Body of pancreas (tissue), 4 donors: ENCODE measurements at regions not wholly inside any gene's neighbourhood (a gene's known extent, or its start where the extent isn't known, plus 50 kb on each side); places are given as distances from the start of the nearest gene placed in this dataset.

Source experiments
- ATAC-seq: fragments of 150-250 bp; one replicate; pipeline ENCODE4 v1.9.1; 2016
- DNase-seq, 4 donors: peaks; one replicate each; pipeline ENCODE4 v3.0.0-alpha.2; 2019
- H3K27ac ChIP-seq, 4 donors: fragments of 200-600 bp; sonication (generic); 1 replicate in 3 of 4; 2 replicates in 1 of 4; pipeline versions ENCODE4 v1.5.1 to v1.6.1; 2016 to 2019; ENCODE audit warnings: mild to moderate bottlenecking in 1 of 4, mixed read lengths in 1 of 4, moderate library complexity in 1 of 4
- H3K27me3 ChIP-seq, 2 donors: fragments of 200-600 bp; sonication (generic); one replicate each; pipeline ENCODE4 v1.6.0; 2016; ENCODE audit warnings: mild to moderate bottlenecking in 1 of 2
- H3K36me3 ChIP-seq, 2 donors: fragments of 200-600 bp; sonication (generic); replicated peaks in 1 of 2; 2 replicates each; pipeline ENCODE4 v1.5.1; 2016; ENCODE audit warnings: low read depth in 2 of 2; ENCODE audit not compliant: insufficient read depth in 1 of 2
- H3K4me1 ChIP-seq: fragments of 200-600 bp; sonication (generic); one replicate; pipeline ENCODE4 v1.6.0; 2016
- H3K4me3 ChIP-seq, 2 donors: fragments of 200-600 bp; sonication (generic); 1 replicate in 1 of 2; 2 replicates in 1 of 2; pipeline ENCODE4 v1.5.1; 2016 to 2019
- H3K9me3 ChIP-seq, 3 donors: fragments of 200-600 bp; sonication (generic); 1 replicate in 2 of 3; 2 replicates in 1 of 3; pipeline ENCODE4 v1.5.1; 2016
- POLR2A ChIP-seq, 3 donors: fragments of 450-650 bp; IDR thresholded peaks; one replicate each; pipeline ENCODE4 v1.6.1; 2016; ENCODE audit warnings: antibody characterized with exemption in 3 of 3, mild to moderate bottlenecking in 2 of 3
- WGBS, 2 donors: methylation state at CpG; one replicate each; pipeline ENCODE4 v1.1.5; 2017; 5-methylcytosine and 5-hydroxymethylcytosine counted together
- intact Hi-C: fragments of 100-400 bp; cut with DNase I; formaldehyde crosslinking; loops from one replicate; pipeline ENCODE4 v1.15.1; 2023
- TF ChIP-seq, protein P1 (sequence below), 7 experiments: fragments of 450-650 bp in 4 of 7; fragments of 200-600 bp in 3 of 7; sonication (generic) in 3 of 7; IDR thresholded peaks; one replicate each; pipeline ENCODE4 v1.5.1; 2016 to 2019; ENCODE audit warnings: antibody characterized with exemption in 7 of 7

GRCh38 chr14:26081043-26081442, 516.8 kb downstream of the NOVA1 start:
- H3K9me3 ChIP-seq = no peaks in the 10 kb centered on the region
- no peak for TF ChIP-seq POLR2A (IDR thresholded peaks at IDR 0.05)
- TF ChIP-seq, protein P1, sequence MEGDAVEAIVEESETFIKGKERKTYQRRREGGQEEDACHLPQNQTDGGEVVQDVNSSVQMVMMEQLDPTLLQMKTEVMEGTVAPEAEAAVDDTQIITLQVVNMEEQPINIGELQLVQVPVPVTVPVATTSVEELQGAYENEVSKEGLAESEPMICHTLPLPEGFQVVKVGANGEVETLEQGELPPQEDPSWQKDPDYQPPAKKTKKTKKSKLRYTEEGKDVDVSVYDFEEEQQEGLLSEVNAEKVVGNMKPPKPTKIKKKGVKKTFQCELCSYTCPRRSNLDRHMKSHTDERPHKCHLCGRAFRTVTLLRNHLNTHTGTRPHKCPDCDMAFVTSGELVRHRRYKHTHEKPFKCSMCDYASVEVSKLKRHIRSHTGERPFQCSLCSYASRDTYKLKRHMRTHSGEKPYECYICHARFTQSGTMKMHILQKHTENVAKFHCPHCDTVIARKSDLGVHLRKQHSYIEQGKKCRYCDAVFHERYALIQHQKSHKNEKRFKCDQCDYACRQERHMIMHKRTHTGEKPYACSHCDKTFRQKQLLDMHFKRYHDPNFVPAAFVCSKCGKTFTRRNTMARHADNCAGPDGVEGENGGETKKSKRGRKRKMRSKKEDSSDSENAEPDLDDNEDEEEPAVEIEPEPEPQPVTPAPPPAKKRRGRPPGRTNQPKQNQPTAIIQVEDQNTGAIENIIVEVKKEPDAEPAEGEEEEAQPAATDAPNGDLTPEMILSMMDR (IDR thresholded peaks at IDR 0.05) = no peak
- ATAC-seq = no peak
- WGBS, 2 donors = 77 to 80% methylated on average over 10 of the region's 10 CpGs
- no peaks in the 10 kb centered on the region for H3K27me3 ChIP-seq
- no peak for DNase-seq
- no peak overlapping the region for H3K27ac ChIP-seq
- intact Hi-C loops = no loop called here
- no peak overlapping the region for H3K4me3 ChIP-seq
- no peaks in the 10 kb centered on the region for H3K4me1 ChIP-seq
- no peaks in the 10 kb centered on the region for H3K36me3 ChIP-seq

GRCh38 chr14:26078561-26078960, 519.3 kb downstream of the NOVA1 start:
- H3K27ac ChIP-seq = no peak overlapping the region
- WGBS, 2 donors = 59 to 60% methylated on average over 2 of the region's 2 CpGs
- no peaks in the 10 kb centered on the region for H3K9me3 ChIP-seq
- no peak overlapping the region for H3K4me3 ChIP-seq
- ATAC-seq (no peak), DNase-seq (no peak)
- no peaks in the 10 kb centered on the region for H3K27me3 ChIP-seq
- intact Hi-C loops = no loop called here
- H3K36me3 ChIP-seq = no peaks in the 10 kb centered on the region
- TF ChIP-seq POLR2A (IDR thresholded peaks at IDR 0.05) = no peak
- TF ChIP-seq, protein P1 (IDR thresholded peaks at IDR 0.05) = no peak
- no peaks in the 10 kb centered on the region for H3K4me1 ChIP-seq

DNA sequence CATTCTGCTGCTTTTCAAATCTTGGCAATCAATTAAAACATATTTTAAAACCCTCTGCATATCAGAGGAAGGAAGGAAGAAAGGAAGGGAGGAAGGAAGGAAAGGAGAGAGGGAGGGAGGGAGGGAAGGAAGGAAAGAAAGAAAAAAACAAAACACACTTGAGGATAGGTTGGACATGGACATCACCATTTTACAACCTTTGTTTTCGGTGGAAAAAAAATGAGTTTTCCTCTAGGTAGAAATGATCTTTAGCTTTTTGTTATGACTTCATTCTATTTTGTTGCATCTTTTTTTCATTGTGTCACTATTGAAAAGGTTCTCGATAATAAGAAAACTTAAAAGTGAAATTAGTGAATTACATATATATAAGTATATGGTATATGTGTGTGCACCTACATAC, 522.9 kb downstream of the NOVA1 start:
- Histone ChIP-seq H3K4me3 (no peak overlapping the region), H3K36me3 (no peaks in the 10 kb centered on the region), H3K27ac (no peak overlapping the region), H3K4me1 (no peaks in the 10 kb centered on the region), H3K9me3 (no peaks in the 10 kb centered on the region), H3K27me3 (no peaks in the 10 kb centered on the region)
- ATAC-seq (no peak), DNase-seq (no peak)
- intact Hi-C loops = no loop called here
- 81 to 91% methylated on average over 2 of the region's 2 CpGs for WGBS, 2 donors
- TF ChIP-seq, protein P1 (IDR thresholded peaks at IDR 0.05) = no peak
- TF ChIP-seq POLR2A (IDR thresholded peaks at IDR 0.05) = no peak

DNA sequence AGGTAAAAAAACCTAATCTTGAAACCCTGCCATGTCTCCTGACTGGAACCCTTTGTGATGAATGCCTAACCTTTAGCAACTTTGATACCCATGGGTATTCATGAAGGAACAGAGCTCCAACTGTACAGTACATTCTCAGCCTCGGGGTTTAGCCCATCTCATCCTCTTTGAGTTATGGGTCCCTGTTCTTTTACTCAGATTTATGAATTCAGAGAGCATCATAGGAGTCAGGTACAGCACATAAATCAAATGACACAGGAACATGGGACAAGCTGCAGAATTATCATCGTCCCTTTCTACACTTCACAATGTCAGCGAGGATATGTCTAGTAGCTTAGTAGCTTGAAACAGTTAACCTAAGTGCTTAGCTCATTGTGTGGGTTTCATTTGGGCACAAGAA, 527.4 kb downstream of the NOVA1 start:
- no peak for ATAC-seq
- Histone ChIP-seq H3K36me3 (no peaks in the 10 kb centered on the region), H3K4me3 (no peak overlapping the region), H3K9me3 (no peaks in the 10 kb centered on the region), H3K27me3 (no peaks in the 10 kb centered on the region), H3K4me1 (no peaks in the 10 kb centered on the region), H3K27ac (no peak overlapping the region)
- DNase-seq = no peak
- intact Hi-C loops = no loop called here
- WGBS, 2 donors = 56 to 61% methylated on average over 3 of the region's 3 CpGs
- no peak for TF ChIP-seq POLR2A (IDR thresholded peaks at IDR 0.05)
- TF ChIP-seq, protein P1 (IDR thresholded peaks at IDR 0.05) = no peak

DNA sequence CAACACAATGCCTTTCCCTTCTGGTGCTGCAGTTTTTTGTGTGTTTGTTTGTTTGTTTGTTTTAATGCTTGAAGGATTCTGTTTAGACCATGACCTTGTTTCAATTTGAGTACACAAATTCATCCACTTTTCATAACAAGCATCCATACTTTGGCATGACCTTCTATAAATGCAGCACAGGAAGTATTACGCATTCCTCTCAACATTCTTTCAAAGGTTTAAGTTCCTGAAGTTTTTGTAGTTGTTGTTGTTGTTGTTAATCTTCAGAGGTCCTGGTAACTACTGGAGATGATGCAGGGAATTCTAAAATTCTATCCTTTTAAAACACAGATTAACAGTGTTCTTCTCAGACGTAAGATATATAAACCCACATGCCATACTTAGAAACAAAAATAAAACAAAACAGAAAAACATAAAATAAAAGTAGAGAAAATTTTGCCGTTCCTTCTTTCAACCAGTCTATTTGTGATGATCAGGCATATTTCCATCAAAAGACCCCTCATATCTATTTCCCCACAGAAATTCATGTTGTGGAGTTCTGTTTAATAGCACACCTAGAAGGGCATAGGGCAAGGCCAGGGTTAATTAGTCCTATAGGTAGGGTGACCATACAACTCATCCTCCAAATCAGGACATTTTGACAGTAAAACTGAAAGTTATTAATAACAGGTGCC, 529.9 kb downstream of the NOVA1 start:
- Histone ChIP-seq H3K4me3 (no peak overlapping the region), H3K4me1 (no peaks in the 10 kb centered on the region), H3K27me3 (no peaks in the 10 kb centered on the region), H3K36me3 (no peaks in the 10 kb centered on the region), H3K27ac (no peak overlapping the region), H3K9me3 (no peaks in the 10 kb centered on the region)
- WGBS, 2 donors = 72 to 73% methylated on average over 3 of the region's 3 CpGs
- TF ChIP-seq, protein P1 (IDR thresholded peaks at IDR 0.05) = no peak
- no peak for TF ChIP-seq POLR2A (IDR thresholded peaks at IDR 0.05)
- no peak for DNase-seq
- intact Hi-C loops = no loop called here
- no peak for ATAC-seq
